ENCODE measurements at regions not wholly inside any gene's neighbourhood (a gene's known extent, or its start where the extent isn't known, plus 50 kb on each side); places are given as distances from the start of the nearest gene placed in this dataset.
"Not testable (repeated sequence)": the region's sequence is repeated elsewhere in the genome, so short reads cannot be mapped to it uniquely, and the experiment has no call there.

DNA sequence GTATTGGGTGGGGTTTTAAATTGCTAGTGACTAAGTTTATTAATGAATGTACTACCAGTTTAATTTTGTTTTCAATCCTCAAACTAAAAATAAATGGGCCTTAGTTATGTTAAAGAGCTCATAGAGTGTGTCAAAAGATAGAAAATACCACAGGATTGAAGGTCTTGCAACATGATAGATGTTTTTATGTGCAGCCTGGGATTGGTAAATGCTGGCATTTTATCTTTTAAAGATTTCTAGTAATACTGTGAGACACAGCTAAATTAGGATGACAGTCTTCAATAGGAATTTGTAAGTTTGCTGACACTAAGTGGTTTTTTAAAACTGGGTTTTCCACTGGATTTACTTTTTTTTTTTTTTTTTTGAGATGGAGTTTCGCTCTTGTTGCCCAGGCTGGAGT is 122.3 kb downstream of the HAUS1 start:
- no TSS peak for BruUV-seq (replicated peaks)
- TF ChIP-seq, protein P1, sequence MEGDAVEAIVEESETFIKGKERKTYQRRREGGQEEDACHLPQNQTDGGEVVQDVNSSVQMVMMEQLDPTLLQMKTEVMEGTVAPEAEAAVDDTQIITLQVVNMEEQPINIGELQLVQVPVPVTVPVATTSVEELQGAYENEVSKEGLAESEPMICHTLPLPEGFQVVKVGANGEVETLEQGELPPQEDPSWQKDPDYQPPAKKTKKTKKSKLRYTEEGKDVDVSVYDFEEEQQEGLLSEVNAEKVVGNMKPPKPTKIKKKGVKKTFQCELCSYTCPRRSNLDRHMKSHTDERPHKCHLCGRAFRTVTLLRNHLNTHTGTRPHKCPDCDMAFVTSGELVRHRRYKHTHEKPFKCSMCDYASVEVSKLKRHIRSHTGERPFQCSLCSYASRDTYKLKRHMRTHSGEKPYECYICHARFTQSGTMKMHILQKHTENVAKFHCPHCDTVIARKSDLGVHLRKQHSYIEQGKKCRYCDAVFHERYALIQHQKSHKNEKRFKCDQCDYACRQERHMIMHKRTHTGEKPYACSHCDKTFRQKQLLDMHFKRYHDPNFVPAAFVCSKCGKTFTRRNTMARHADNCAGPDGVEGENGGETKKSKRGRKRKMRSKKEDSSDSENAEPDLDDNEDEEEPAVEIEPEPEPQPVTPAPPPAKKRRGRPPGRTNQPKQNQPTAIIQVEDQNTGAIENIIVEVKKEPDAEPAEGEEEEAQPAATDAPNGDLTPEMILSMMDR (IDR thresholded peaks at IDR 0.05; ENCODE audit: unreplicated experiment) = no peak
- ChIA-PET CTCF (interaction anchor here (0.6 to 3.0 kb wide), 6 partner anchors 53 to 432 kb away, joined by 3 to 16 read pairs (median 4); a partner anchor contains a TSS), POLR2A (no interaction called here)
- Mint-ChIP-seq H3K27ac (ENCODE audit: low read depth, unreplicated experiment) (no peak overlapping the region), H3K4me3 (ENCODE audit: unreplicated experiment) (no peak overlapping the region), H3K36me3 (ENCODE audit: insufficient read depth, unreplicated experiment) (no peaks in the 10 kb centered on the region), H3K9me3 (ENCODE audit: unreplicated experiment) (no peaks in the 10 kb centered on the region), H3K4me1 (ENCODE audit: insufficient read depth, unreplicated experiment) (peaks cover 20% of the 10 kb centered on the region), H3K27me3 (ENCODE audit: insufficient read depth, unreplicated experiment) (no peaks in the 10 kb centered on the region)
- intact Hi-C loops (cut with micrococcal nuclease) = no loop called here
- DNase-seq (ENCODE audit: unreplicated experiment) = no peak

DNA sequence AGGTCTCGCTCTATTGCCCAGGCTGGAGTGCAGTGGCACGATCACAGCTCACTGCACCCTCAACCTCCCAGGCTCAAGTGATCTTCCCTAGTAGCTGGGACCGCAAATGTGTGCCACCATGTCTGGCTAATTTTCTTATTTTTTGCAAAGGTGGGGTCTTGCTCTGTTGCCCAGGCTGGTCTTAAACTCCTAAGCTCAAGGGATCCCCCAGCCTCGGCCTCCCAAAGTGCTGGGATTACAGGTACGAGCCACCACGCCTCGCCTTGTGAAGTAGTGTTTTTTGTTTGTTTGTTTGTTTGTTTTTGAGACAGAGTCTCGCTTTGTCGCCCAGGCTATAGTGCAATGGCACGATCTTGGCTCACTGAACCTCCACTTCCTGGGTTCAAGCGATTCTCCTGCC is 125.5 kb downstream of the HAUS1 start:
- not testable (repeated sequence) for DNase-seq (ENCODE audit: unreplicated experiment); H3K4me3 Mint-ChIP-seq (ENCODE audit: unreplicated experiment)

DNA sequence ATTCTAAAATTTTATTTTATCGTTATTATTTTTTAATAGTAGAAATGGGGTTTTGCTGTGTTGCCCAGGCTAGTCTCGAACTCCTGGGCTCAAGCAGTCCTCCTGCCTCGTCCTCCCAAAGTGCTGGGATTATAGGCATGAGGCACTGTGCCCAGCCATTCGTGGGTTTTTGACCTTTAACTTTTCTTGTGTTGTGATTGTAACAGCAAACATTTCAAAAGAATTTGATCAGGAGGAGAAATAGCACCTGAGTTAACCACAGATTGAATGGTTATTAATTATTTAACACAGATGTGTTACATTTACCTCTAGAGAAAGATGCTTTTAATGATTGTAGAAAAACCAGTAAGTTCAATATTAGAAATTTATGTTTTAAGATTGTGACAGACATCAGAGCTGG is 132.0 kb downstream of the HAUS1 start:
- no peaks in the 10 kb centered on the region for H3K4me1 Mint-ChIP-seq (ENCODE audit: insufficient read depth, unreplicated experiment)
- TF ChIP-seq, protein P1 (IDR thresholded peaks at IDR 0.05; ENCODE audit: unreplicated experiment) = no peak
- H3K27me3 Mint-ChIP-seq (ENCODE audit: insufficient read depth, unreplicated experiment) = no peaks in the 10 kb centered on the region
- POLR2A ChIA-PET = interaction anchor here (1.6 kb wide), 1 partner anchor 10 kb away, joined by 3 read pairs; no protein-coding TSS in a partner anchor
- no peak overlapping the region for H3K27ac Mint-ChIP-seq (ENCODE audit: low read depth, unreplicated experiment)
- no peaks in the 10 kb centered on the region for H3K9me3 Mint-ChIP-seq (ENCODE audit: unreplicated experiment)
- DNase-seq (ENCODE audit: unreplicated experiment) = no peak
- BruUV-seq (replicated peaks) = no TSS peak
- no peak overlapping the region for H3K4me3 Mint-ChIP-seq (ENCODE audit: unreplicated experiment)
- H3K36me3 Mint-ChIP-seq (ENCODE audit: insufficient read depth, unreplicated experiment) = no peaks in the 10 kb centered on the region
- CTCF ChIA-PET = interaction anchor here (1.3 to 3.0 kb wide), 2 partner anchors 46 to 63 kb away, joined by 3 to 14 read pairs; a partner anchor contains a TSS
- intact Hi-C loops (cut with micrococcal nuclease) = no loop called here

More for the DNA sequence above, 125.5 kb downstream of the HAUS1 start:
- H3K9me3 Mint-ChIP-seq (ENCODE audit: unreplicated experiment); H3K36me3 Mint-ChIP-seq (ENCODE audit: insufficient read depth, unreplicated experiment); intact Hi-C loops (cut with micrococcal nuclease); H3K27me3 Mint-ChIP-seq (ENCODE audit: insufficient read depth, unreplicated experiment); BruUV-seq (replicated peaks); H3K27ac Mint-ChIP-seq (ENCODE audit: low read depth, unreplicated experiment); H3K4me1 Mint-ChIP-seq (ENCODE audit: insufficient read depth, unreplicated experiment): not testable (repeated sequence)
- POLR2A ChIA-PET = interaction anchor here (0.9 to 1.3 kb wide), 2 partner anchors 8 to 32 kb away, joined by 3 read pairs; no protein-coding TSS in a partner anchor
- CTCF ChIA-PET = interaction anchor here (0.6 to 1.6 kb wide), 2 partner anchors 57 to 1739 kb away, joined by 4 to 6 read pairs; no protein-coding TSS in a partner anchor

GRCh38 chr18:46237891-46238290 is 133.7 kb downstream of the HAUS1 start:
- no peaks in the 10 kb centered on the region for H3K4me1 Mint-ChIP-seq (ENCODE audit: insufficient read depth, unreplicated experiment)
- no peaks in the 10 kb centered on the region for H3K27me3 Mint-ChIP-seq (ENCODE audit: insufficient read depth, unreplicated experiment)
- intact Hi-C loops (cut with micrococcal nuclease) = no loop called here
- ChIA-PET POLR2A (interaction anchor here (1.6 kb wide), 1 partner anchor 8 kb away, joined by 3 read pairs; no protein-coding TSS in a partner anchor), CTCF (interaction anchor here (3.0 kb wide), 1 partner anchor 65 kb away, joined by 14 read pairs; a partner anchor contains a TSS)
- no peaks in the 10 kb centered on the region for H3K9me3 Mint-ChIP-seq (ENCODE audit: unreplicated experiment)
- TF ChIP-seq, protein P1 (IDR thresholded peaks at IDR 0.05; ENCODE audit: unreplicated experiment) = no peak
- no peak for DNase-seq (ENCODE audit: unreplicated experiment)
- no TSS peak for BruUV-seq (replicated peaks)
- H3K4me3 Mint-ChIP-seq (ENCODE audit: unreplicated experiment) = no peak overlapping the region
- H3K27ac Mint-ChIP-seq (ENCODE audit: low read depth, unreplicated experiment) = no peak overlapping the region
- no peaks in the 10 kb centered on the region for H3K36me3 Mint-ChIP-seq (ENCODE audit: insufficient read depth, unreplicated experiment)
